HUES6 (cell line): ENCODE measurements at regions not wholly inside any gene's neighbourhood (a gene's known extent, or its start where the extent isn't known, plus 50 kb on each side); places are given as distances from the start of the nearest gene placed in this dataset.

Experiments used
- H3K27ac ChIP-seq: 2 replicates; pipeline ENCODE4 v1.7.0; 2013; ENCODE audit warnings: low read depth, mild to moderate bottlenecking, low read length, inconsistent platforms
- H3K27me3 ChIP-seq: 2 replicates; pipeline ENCODE4 v1.6.1; 2013; ENCODE audit warnings: low read length; ENCODE audit not compliant: control insufficient read depth, insufficient read depth
- H3K36me3 ChIP-seq: 2 replicates; pipeline ENCODE4 v1.6.1; 2013; ENCODE audit warnings: low read length; ENCODE audit not compliant: control insufficient read depth, insufficient read depth
- H3K4me1 ChIP-seq: 2 replicates; pipeline ENCODE4 v1.6.1; 2013; ENCODE audit warnings: low read length; ENCODE audit not compliant: control insufficient read depth, insufficient read depth
- H3K4me3 ChIP-seq: 2 replicates; pipeline ENCODE4 v1.5.1; 2013; ENCODE audit warnings: low read depth, low read length
- H3K9ac ChIP-seq: one replicate; pipeline ENCODE4 v1.6.1; 2013; ENCODE audit warnings: mild to moderate bottlenecking, low read length
- H3K9me3 ChIP-seq: 2 replicates; pipeline ENCODE4 v1.6.1; 2013; ENCODE audit warnings: low read depth, low read length; ENCODE audit not compliant: control insufficient read depth, insufficient read depth

- Histone ChIP-seq H3K9me3 (peaks cover 3% of the 10 kb centered on the region; the same call in 1 of the 2 replicates), H3K27ac (no peak overlapping the region), H3K27me3 (no peaks in the 10 kb centered on the region), H3K9ac (no peak overlapping the region), H3K4me3 (no peak overlapping the region), H3K4me1 (no peaks in the 10 kb centered on the region), H3K36me3 (no peaks in the 10 kb centered on the region)
These were observed 241.2 kb downstream of the ANAPC1 start for GRCh38 chr2:111642586-111643327.

GRCh38 chr2:111643759-111644158 is 240.2 kb downstream of the ANAPC1 start:
- Histone ChIP-seq H3K9ac (no peak overlapping the region), H3K4me3 (no peak overlapping the region), H3K27ac (no peak overlapping the region), H3K36me3 (no peaks in the 10 kb centered on the region), H3K4me1 (no peaks in the 10 kb centered on the region), H3K27me3 (no peaks in the 10 kb centered on the region), H3K9me3 (0 out of 2 replicates have a peak, but pooled peaks cover 3% of the 10 kb centered on the region)

- no peak overlapping the region for H3K27ac ChIP-seq
- no peaks in the 10 kb centered on the region for H3K36me3 ChIP-seq
- no peaks in the 10 kb centered on the region for H3K27me3 ChIP-seq
- H3K9ac ChIP-seq = no peak overlapping the region
- H3K4me3 ChIP-seq = no peak overlapping the region
- 0 out of 2 replicates have a peak, but pooled peaks cover 3% of the 10 kb centered on the region for H3K9me3 ChIP-seq
- H3K4me1 ChIP-seq = no peaks in the 10 kb centered on the region
These were observed 236.6 kb downstream of the ANAPC1 start for GRCh38 chr2:111647359-111647758.

GRCh38 chr2:111652038-111652437 is 232.0 kb downstream of the ANAPC1 start:
- no peak overlapping the region for H3K4me3 ChIP-seq
- H3K4me1 ChIP-seq = no peaks in the 10 kb centered on the region
- H3K27ac ChIP-seq = no peak overlapping the region
- 0 out of 2 replicates have a peak, but pooled peaks cover 3% of the 10 kb centered on the region for H3K9me3 ChIP-seq
- H3K36me3 ChIP-seq = no peaks in the 10 kb centered on the region
- H3K9ac ChIP-seq = no peak overlapping the region
- no peaks in the 10 kb centered on the region for H3K27me3 ChIP-seq

- H3K4me3 ChIP-seq = no peak overlapping the region
- H3K9ac ChIP-seq = no peak overlapping the region
- H3K27me3 ChIP-seq = no peaks in the 10 kb centered on the region
- H3K4me1 ChIP-seq = no peaks in the 10 kb centered on the region
- H3K9me3 ChIP-seq = 0 out of 2 replicates have a peak, but pooled peaks cover under 1% of the 10 kb centered on the region
- no peak overlapping the region for H3K27ac ChIP-seq
- H3K36me3 ChIP-seq = no peaks in the 10 kb centered on the region
These were observed 231.3 kb downstream of the ANAPC1 start for GRCh38 chr2:111652681-111653080.

- H3K4me1 ChIP-seq = no peaks in the 10 kb centered on the region
- H3K4me3 ChIP-seq = no peak overlapping the region
- no peaks in the 10 kb centered on the region for H3K9me3 ChIP-seq
- H3K27me3 ChIP-seq = no peaks in the 10 kb centered on the region
- H3K9ac ChIP-seq = no peak overlapping the region
- H3K36me3 ChIP-seq = no peaks in the 10 kb centered on the region
- no peak overlapping the region for H3K27ac ChIP-seq
These were observed 230.8 kb downstream of the ANAPC1 start for GRCh38 chr2:111653103-111653624.

GRCh38 chr2:111653913-111654312 is 230.1 kb downstream of the ANAPC1 start:
- peaks cover under 1% of the 10 kb centered on the region for H3K4me1 ChIP-seq
- H3K27ac ChIP-seq = no peak overlapping the region
- H3K9me3 ChIP-seq = no peaks in the 10 kb centered on the region
- H3K27me3 ChIP-seq = no peaks in the 10 kb centered on the region
- no peak overlapping the region for H3K4me3 ChIP-seq
- no peaks in the 10 kb centered on the region for H3K36me3 ChIP-seq
- no peak overlapping the region for H3K9ac ChIP-seq

- Histone ChIP-seq H3K27me3 (no peaks in the 10 kb centered on the region), H3K4me1 (peaks cover 10% of the 10 kb centered on the region), H3K9ac (no peak overlapping the region), H3K9me3 (no peaks in the 10 kb centered on the region), H3K27ac (no peak overlapping the region), H3K4me3 (no peak overlapping the region), H3K36me3 (no peaks in the 10 kb centered on the region)
These were observed 229.2 kb downstream of the ANAPC1 start for GRCh38 chr2:111654829-111655228.

- Histone ChIP-seq H3K9me3 (no peaks in the 10 kb centered on the region), H3K27me3 (no peaks in the 10 kb centered on the region), H3K4me3 (no peak overlapping the region), H3K27ac (no peak overlapping the region), H3K36me3 (no peaks in the 10 kb centered on the region), H3K4me1 (peaks cover 15% of the 10 kb centered on the region), H3K9ac (no peak overlapping the region)
These were observed 227.6 kb downstream of the ANAPC1 start for GRCh38 chr2:111656436-111656835.

GRCh38 chr2:111656894-111657293 is 227.1 kb downstream of the ANAPC1 start:
- Histone ChIP-seq H3K27me3 (no peaks in the 10 kb centered on the region), H3K9ac (no peak overlapping the region), H3K4me3 (no peak overlapping the region), H3K4me1 (peaks cover 15% of the 10 kb centered on the region), H3K36me3 (no peaks in the 10 kb centered on the region), H3K9me3 (no peaks in the 10 kb centered on the region), H3K27ac (no peak overlapping the region)

GRCh38 chr2:111657351-111657975 is 226.5 kb downstream of the ANAPC1 start:
- Histone ChIP-seq H3K4me1 (peaks cover 15% of the 10 kb centered on the region), H3K36me3 (no peaks in the 10 kb centered on the region), H3K27me3 (no peaks in the 10 kb centered on the region), H3K9me3 (no peaks in the 10 kb centered on the region), H3K4me3 (no peak overlapping the region), H3K9ac (no peak overlapping the region), H3K27ac (no peak overlapping the region)
